Heart left ventricle (tissue), 16 donors: ENCODE measurements at regions not wholly inside any gene's neighbourhood (a gene's known extent, or its start where the extent isn't known, plus 50 kb on each side); places are given as distances from the start of the nearest gene placed in this dataset.

Experiments used
- ATAC-seq, 4 donors: fragments of 200-7000 bp; cut with Tn5 transposase; one replicate each; pipeline ENCODE4 v1.9.1; 2020 to 2022; ENCODE audit warnings: moderate library complexity in 4 of 4, mild to moderate bottlenecking in 3 of 4, moderate number of reproducible peaks in 1 of 4
- DNase-seq, 5 donors: peaks; one replicate each; pipeline ENCODE4 v3.0.0-alpha.2; 2020
- H3K27ac ChIP-seq, 12 donors: fragments of 200-600 bp; sonication (generic) in 4 of 12; one replicate each; pipeline versions ENCODE4 v1.5.0 to v1.8.0; 2016 to 2022; ENCODE audit warnings: mild to moderate bottlenecking in 2 of 12
- H3K27me3 ChIP-seq, 9 donors: fragments of 200-600 bp; sonication (generic) in 2 of 9; one replicate each; pipeline versions ENCODE4 v1.5.1 to v1.8.0; 2016 to 2022; ENCODE audit warnings: mild to moderate bottlenecking in 3 of 9
- H3K36me3 ChIP-seq, 9 donors: fragments of 200-600 bp; sonication (generic) in 2 of 9; one replicate each; pipeline versions ENCODE4 v1.5.0 to v1.8.0; 2018 to 2022; ENCODE audit warnings: mild to moderate bottlenecking in 2 of 9
- H3K4me1 ChIP-seq, 12 donors: fragments of 200-600 bp; sonication (generic) in 4 of 12; one replicate each; pipeline versions ENCODE4 v1.5.0 to v1.8.0; 2016 to 2022; ENCODE audit warnings: mild to moderate bottlenecking in 3 of 12
- H3K4me3 ChIP-seq, 12 donors: fragments of 200-600 bp; sonication (generic) in 4 of 12; one replicate each; pipeline versions ENCODE4 v1.5.0 to v1.8.0; 2017 to 2022; ENCODE audit warnings: mild to moderate bottlenecking in 9 of 12, moderate library complexity in 4 of 12
- H3K9me3 ChIP-seq, 12 donors: fragments of 200-600 bp; sonication (generic) in 4 of 12; one replicate each; pipeline versions ENCODE4 v1.5.0 to v1.8.0; 2016 to 2022; ENCODE audit warnings: mild to moderate bottlenecking in 1 of 12
- POLR2A ChIP-seq, 2 donors: fragments of 450-650 bp; IDR thresholded peaks; one replicate each; pipeline ENCODE4 v1.6.1; 2017; ENCODE audit warnings: antibody characterized with exemption in 2 of 2, mild to moderate bottlenecking in 2 of 2, moderate library complexity in 2 of 2
- WGBS, 4 donors: extraction: QIAGEN DNeasy Blood & Tissue Kit in 2 of 4; methylation state at CpG; one replicate each; pipeline versions ENCODE4 v1.1.5 to v1.1.7; 2013 to 2018; 5-methylcytosine and 5-hydroxymethylcytosine counted together
- intact Hi-C, 10 donors: fragments of 100-400 bp; cut with DNase I; formaldehyde crosslinking; loops; one replicate each; pipeline versions ENCODE4 v1.11.1 to v1.14.2; 2022
- TF ChIP-seq, protein P1 (sequence below), 12 donors: fragments of 200-600 bp; sonication (generic) in 4 of 12; IDR thresholded peaks; one replicate each; pipeline versions ENCODE4 v1.5.0 to v1.8.0; 2018 to 2022; ENCODE audit warnings: antibody characterized with exemption in 12 of 12, mild to moderate bottlenecking in 5 of 12
- donor health status: ischemic (EF 13 %, LVEDD 7.1; RV severe dilation, severe dysfunction).
- donor health status: healthy with polysubstance abuse.
- donor health status: DM: no; HTN: yes; CAD: no.
- donor health status: DM: no; HTN: no; CAD: no.
- donor health status: ischemic (EF 25% LVEDD 6.9; RV normal size, moderate dysfunction).
- donor health status: ischemic (EF 25% LVEDD 5.7; RV mildly dilated, moderate dysfunction).
- donor health status: healthy.
- donor health status: DM: yes; HTN: yes; CAD: no.
- donor health status: ischemic (EF 35%, LVEDD 5.7; RV mildly dilated, moderate dysfunction).
- donor health status: nonischemic (EF 11% LVEDD 7.7; RV severe dilation, severe dysfunction).
- donor health status: DM: yes; HTN: yes; CAD: no.
- donor health status: PGD.
- donor health status: ischemic (EF 29% LVEDD 5.4; RV normal size, mild dysfunction).
- donor health status: nonischemic (EF 23%, LVEDD 6.1; RV moderate dilation, normal function).

DNA sequence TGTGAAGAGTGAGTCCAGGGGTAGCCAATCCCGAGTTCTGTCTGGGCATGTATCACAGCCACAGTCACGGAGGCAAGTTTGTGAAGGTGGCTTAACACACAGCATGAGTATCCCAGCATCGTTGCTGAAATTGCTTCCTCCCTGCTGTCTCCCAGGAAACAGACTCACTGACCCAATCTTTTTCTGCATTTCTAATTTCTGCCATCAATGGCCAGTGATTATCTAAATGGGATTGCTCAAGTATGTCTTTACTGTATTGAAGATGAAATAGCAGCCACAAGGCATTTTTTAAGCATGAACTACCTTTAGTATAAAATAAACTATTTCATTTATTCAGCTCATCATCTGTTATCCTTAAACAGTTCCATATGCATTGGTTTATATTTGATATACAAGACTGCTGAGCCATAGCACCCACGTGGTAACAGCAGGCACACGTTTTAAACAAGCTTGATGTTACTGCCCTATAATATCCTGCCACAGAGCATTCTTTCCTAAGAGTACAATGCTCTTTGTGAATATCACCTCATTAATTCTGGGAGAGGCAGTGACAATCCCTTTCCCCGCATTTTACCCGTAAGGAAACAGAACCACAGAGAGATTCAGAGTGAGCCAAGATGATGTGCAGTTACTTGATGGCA, 276.6 kb upstream of the THBS1 start:
- Histone ChIP-seq H3K36me3 (no peaks in the 10 kb centered on the region), H3K27me3 (no peaks in the 10 kb centered on the region), H3K27ac (no peak overlapping the region), H3K9me3 (peaks cover 0 to 13% (median 0%) of the 10 kb centered on the region in 12 donors), H3K4me1 (peaks cover 0 to 3% (median 0%) of the 10 kb centered on the region in 12 donors), H3K4me3 (no peak overlapping the region)
- 69 to 84% (median 74%) methylated on average over 7 of the region's 7 CpGs for WGBS, 4 donors
- TF ChIP-seq, protein P1, sequence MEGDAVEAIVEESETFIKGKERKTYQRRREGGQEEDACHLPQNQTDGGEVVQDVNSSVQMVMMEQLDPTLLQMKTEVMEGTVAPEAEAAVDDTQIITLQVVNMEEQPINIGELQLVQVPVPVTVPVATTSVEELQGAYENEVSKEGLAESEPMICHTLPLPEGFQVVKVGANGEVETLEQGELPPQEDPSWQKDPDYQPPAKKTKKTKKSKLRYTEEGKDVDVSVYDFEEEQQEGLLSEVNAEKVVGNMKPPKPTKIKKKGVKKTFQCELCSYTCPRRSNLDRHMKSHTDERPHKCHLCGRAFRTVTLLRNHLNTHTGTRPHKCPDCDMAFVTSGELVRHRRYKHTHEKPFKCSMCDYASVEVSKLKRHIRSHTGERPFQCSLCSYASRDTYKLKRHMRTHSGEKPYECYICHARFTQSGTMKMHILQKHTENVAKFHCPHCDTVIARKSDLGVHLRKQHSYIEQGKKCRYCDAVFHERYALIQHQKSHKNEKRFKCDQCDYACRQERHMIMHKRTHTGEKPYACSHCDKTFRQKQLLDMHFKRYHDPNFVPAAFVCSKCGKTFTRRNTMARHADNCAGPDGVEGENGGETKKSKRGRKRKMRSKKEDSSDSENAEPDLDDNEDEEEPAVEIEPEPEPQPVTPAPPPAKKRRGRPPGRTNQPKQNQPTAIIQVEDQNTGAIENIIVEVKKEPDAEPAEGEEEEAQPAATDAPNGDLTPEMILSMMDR (IDR thresholded peaks at IDR 0.05) = no peak
- no peak for TF ChIP-seq POLR2A (IDR thresholded peaks at IDR 0.05)
- intact Hi-C loops = loop anchor here in 1 of 10 donors (10.0 kb wide), 1 partner anchor 70 kb away; no protein-coding TSS in a partner anchor
- no peak for DNase-seq
- no peak for ATAC-seq

DNA sequence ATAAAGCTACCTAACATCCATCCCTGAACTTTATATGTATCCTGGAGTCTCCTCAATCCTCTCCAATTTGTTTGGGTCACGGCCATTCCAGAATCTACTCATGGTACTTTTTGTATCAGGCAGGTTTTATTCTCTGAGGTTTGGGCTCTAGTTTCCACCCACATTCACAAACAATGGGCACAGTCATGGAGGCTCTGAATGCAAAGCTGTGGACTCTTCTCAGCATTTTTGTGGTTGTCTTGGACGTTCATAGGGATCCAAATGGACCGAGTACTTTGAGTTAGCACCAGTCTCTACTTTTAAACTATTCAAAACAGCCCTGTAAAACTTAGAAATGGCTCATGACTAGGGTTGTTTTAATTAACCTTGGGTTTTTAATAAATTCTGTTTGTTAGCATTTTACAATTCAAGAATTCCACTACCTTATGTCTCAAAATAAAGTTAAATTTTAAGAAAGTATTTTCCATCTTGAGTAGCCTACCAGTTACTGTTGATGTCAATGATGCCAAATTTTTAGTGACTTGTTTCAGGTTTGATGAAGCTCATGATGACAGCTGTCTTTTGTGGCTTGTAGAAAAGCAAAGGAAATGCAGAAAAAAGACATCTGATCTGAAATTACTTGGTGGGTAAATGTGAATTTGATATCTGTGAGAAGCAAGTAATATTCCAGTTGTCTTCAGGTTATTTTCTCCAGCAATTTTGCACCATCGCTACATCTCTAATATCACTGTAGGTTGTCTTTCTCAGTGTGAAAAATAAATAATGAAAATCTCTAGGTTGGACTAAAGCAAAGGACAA, 275.7 kb upstream of the THBS1 start:
- peaks cover 0 to 3% (median 0%) of the 10 kb centered on the region in 12 donors for H3K4me1 ChIP-seq
- ATAC-seq = no peak
- no peak overlapping the region for H3K4me3 ChIP-seq
- H3K9me3 ChIP-seq = peaks cover 0 to 13% (median 0%) of the 10 kb centered on the region in 12 donors
- TF ChIP-seq, protein P1 (IDR thresholded peaks at IDR 0.05) = no peak
- TF ChIP-seq POLR2A (IDR thresholded peaks at IDR 0.05) = no peak
- H3K27me3 ChIP-seq = no peaks in the 10 kb centered on the region
- 86 to 91% (median 89%) methylated on average over 4 of the region's 4 CpGs for WGBS, 4 donors
- no peak overlapping the region for H3K27ac ChIP-seq
- intact Hi-C loops = loop anchor here in 1 of 10 donors (10.0 kb wide), 1 partner anchor 70 kb away; no protein-coding TSS in a partner anchor
- no peaks in the 10 kb centered on the region for H3K36me3 ChIP-seq
- no peak for DNase-seq

DNA sequence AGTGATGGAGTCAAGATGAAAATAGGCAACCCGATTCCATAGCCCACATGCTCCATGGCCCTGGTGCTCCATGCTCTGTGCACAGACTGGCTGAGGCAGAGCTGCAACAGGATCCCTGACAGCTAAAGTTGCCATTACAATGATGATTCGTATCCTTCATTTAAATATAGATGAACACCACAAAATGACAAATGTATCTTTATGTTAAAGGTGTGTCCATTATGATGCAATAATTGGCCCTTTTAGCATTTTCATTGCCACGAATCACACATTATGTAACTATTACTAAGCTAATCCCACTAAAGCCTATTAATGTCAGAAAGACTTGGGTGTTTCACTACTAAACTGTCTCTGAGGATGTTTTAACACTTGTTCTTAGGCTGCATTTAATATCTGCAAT, 270.2 kb upstream of the THBS1 start:
- ATAC-seq (no peak), DNase-seq (no peak)
- intact Hi-C loops = loop anchor here in 6 of 10 donors (5.0 to 10.0 kb wide), 2 partner anchors 264 to 272 kb away; partner anchors contain the start of gene THBS1 (in 5 of the 6)
- H3K4me3 ChIP-seq = no peak overlapping the region
- no peaks in the 10 kb centered on the region for H3K36me3 ChIP-seq
- peaks cover 0 to 13% (median 0%) of the 10 kb centered on the region in 12 donors for H3K9me3 ChIP-seq
- H3K4me1 ChIP-seq = peaks cover 0 to 7% (median 0%) of the 10 kb centered on the region in 12 donors
- no peak for TF ChIP-seq POLR2A (IDR thresholded peaks at IDR 0.05)
- TF ChIP-seq, protein P1 (IDR thresholded peaks at IDR 0.05) = no peak
- H3K27me3 ChIP-seq = no peaks in the 10 kb centered on the region
- WGBS, 4 donors = 88 to 95% (median 89%) methylated on average over 3 of the region's 3 CpGs
- H3K27ac ChIP-seq = no peak overlapping the region

DNA sequence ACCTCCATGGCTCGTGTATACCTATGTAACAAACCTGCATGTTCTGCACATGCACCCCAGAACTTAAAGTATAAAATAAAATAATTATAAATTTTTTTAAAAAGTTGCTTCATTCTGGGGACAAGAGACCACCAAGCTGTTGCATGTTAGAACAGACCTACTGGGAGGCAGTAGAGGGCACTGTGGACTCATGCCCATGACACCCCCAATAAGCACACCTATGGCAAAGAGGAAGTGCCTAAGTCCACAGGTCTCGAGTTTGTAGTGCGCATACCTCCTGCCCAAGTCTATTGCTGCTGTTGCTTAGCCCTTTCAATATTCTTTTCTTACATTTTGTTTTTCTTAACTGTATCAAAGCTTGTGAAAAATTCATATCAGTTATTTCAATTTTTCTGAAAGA, 267.9 kb upstream of the THBS1 start:
- ATAC-seq (peak in 3 of 4 donors; percentile 85 to 90 (median 86)), DNase-seq (peak in 2 of 5 donors; percentile 21 to 32)
- intact Hi-C loops = loop anchor here in 8 of 10 donors (1.0 to 10.0 kb wide), 4 partner anchors 262 to 269 kb away; partner anchors contain the start of gene THBS1 (in 6 of the 8)
- Histone ChIP-seq H3K9me3 (no peaks in the 10 kb centered on the region), H3K27ac (no peak overlapping the region), H3K36me3 (no peaks in the 10 kb centered on the region), H3K4me3 (no peak overlapping the region), H3K4me1 (peaks cover 0 to 7% (median 0%) of the 10 kb centered on the region in 12 donors), H3K27me3 (no peaks in the 10 kb centered on the region)
- TF ChIP-seq, protein P1 (IDR thresholded peaks at IDR 0.05) = peak in 11 of 12 donors; percentile 8 to 54 (median 39)
- TF ChIP-seq POLR2A (IDR thresholded peaks at IDR 0.05) = no peak
- 67 to 78% (median 73%) methylated on average over 3 of the region's 3 CpGs for WGBS, 4 donors
